Panc1 (cell line): ENCODE measurements at regions not wholly inside any gene's neighbourhood (a gene's known extent, or its start where the extent isn't known, plus 50 kb on each side); places are given as distances from the start of the nearest gene placed in this dataset.

Source experiments
- ATAC-seq: fragments of 200-7000 bp; cut with Tn5 transposase; 2 replicates; pipeline ENCODE4 v1.9.1; 2020; ENCODE audit warnings: mild to moderate bottlenecking, moderate library complexity
- BruUV-seq: library from RNA; stranded (reverse); fragments of 400-500 nt; replicated peaks from 2 replicates; lab custom pipeline; 2021; lab: Mats Ljungman, UMichigan
- CTCF ChIA-PET: fragments of 300-600 bp; sonication (Branson Sonifier 250); formaldehyde crosslinking; loops from one replicate; lab custom pipeline; 2022; ENCODE audit warnings: antibody characterized with exemption; lab: Charles Lee
- POLR2A ChIA-PET: fragments of 300-600 bp; sonication (Branson Sonifier 250); formaldehyde crosslinking; loops from one replicate; lab custom pipeline; 2022; ENCODE audit warnings: antibody characterized with exemption; lab: Charles Lee
- DNase-seq: peaks from one replicate; pipeline ENCODE4 v3.0.0-alpha.2; 2010; ENCODE audit warnings: low read depth, low spot score
- H3K27ac ChIP-seq: 2 replicates; pipeline ENCODE4 v1.5.1; 2011; ENCODE audit warnings: mild to moderate bottlenecking, low read length, inconsistent platforms
- H3K27me3 ChIP-seq: fragments of 200-500 bp; sonication (Bioruptor generic); 2 replicates; pipeline ENCODE4 v1.6.0; 2014; ENCODE audit warnings: low read length, inconsistent platforms; ENCODE audit not compliant: control insufficient read depth, insufficient read depth
- H3K36me3 ChIP-seq: fragments of 200-500 bp; sonication (Bioruptor generic); 2 replicates; pipeline ENCODE4 v1.5.1; 2014; ENCODE audit warnings: inconsistent platforms, mild to moderate bottlenecking, low read length, moderate library complexity; ENCODE audit not compliant: control insufficient read depth, insufficient read depth
- H3K4me1 ChIP-seq: 2 replicates; pipeline ENCODE4 v1.5.1; 2011; ENCODE audit warnings: inconsistent platforms, mild to moderate bottlenecking, low read length, moderate library complexity; ENCODE audit not compliant: control insufficient read depth, insufficient read depth
- H3K4me3 ChIP-seq, 2 experiments: 2 replicates each; pipeline ENCODE4 v1.5.1; 2011 to 2012; ENCODE audit warnings: low read depth in 2 of 2, low read length in 2 of 2, mild to moderate bottlenecking in 2 of 2, inconsistent platforms in 1 of 2, moderate library complexity in 1 of 2
- H3K9me3 ChIP-seq: fragments of 200-500 bp; sonication (Bioruptor generic); 2 replicates; pipeline ENCODE4 v1.5.1; 2014; ENCODE audit warnings: low read depth, mild to moderate bottlenecking, inconsistent platforms, low read length, moderate library complexity; ENCODE audit not compliant: control insufficient read depth, insufficient read depth
- POLR2AphosphoS5 ChIP-seq: IDR thresholded peaks from 2 replicates; pipeline ENCODE4 v1.6.1; 2012; ENCODE audit warnings: mild to moderate bottlenecking, low read depth, low read length, moderate library complexity
- SIN3A ChIP-seq: IDR thresholded peaks from 2 replicates; pipeline ENCODE4 v1.6.1; 2012; ENCODE audit warnings: low read depth, mild to moderate bottlenecking, low read length, moderate library complexity, borderline replicate concordance; ENCODE audit not compliant: insufficient read depth
- TCF7L2 ChIP-seq: IDR thresholded peaks from 2 replicates; pipeline ENCODE4 v1.6.1; 2011; ENCODE audit warnings: mild to moderate bottlenecking, low read depth, low read length, inconsistent platforms
- in situ Hi-C: cut with HindIII; loops from 2 replicates; pipeline ENCODE4 v1.10.0; 2016; ENCODE audit warnings: low sequenced_read_pairs, low pct_unique_long_range_greater_than_20kb
- intact Hi-C: fragments of 100-400 bp; cut with micrococcal nuclease; formaldehyde crosslinking; loops from one replicate; pipeline ENCODE4 v1.10.0; 2022; ENCODE audit not compliant: unreplicated experiment
- TF ChIP-seq, protein P1 (sequence below): fragments of 450-650 bp; IDR thresholded peaks from 2 replicates; pipeline ENCODE4 v1.5.1; 2017; ENCODE audit warnings: mild to moderate bottlenecking
- TF ChIP-seq, protein P2 (sequence below), 2 experiments: IDR thresholded peaks; 2 replicates each; pipeline ENCODE4 v1.6.1; 2011 to 2012; ENCODE audit warnings: low read depth in 2 of 2, control low read depth in 1 of 2, low read length in 1 of 2, mild to moderate bottlenecking in 1 of 2, moderate library complexity in 1 of 2; ENCODE audit not compliant: insufficient read depth in 1 of 2

DNA sequence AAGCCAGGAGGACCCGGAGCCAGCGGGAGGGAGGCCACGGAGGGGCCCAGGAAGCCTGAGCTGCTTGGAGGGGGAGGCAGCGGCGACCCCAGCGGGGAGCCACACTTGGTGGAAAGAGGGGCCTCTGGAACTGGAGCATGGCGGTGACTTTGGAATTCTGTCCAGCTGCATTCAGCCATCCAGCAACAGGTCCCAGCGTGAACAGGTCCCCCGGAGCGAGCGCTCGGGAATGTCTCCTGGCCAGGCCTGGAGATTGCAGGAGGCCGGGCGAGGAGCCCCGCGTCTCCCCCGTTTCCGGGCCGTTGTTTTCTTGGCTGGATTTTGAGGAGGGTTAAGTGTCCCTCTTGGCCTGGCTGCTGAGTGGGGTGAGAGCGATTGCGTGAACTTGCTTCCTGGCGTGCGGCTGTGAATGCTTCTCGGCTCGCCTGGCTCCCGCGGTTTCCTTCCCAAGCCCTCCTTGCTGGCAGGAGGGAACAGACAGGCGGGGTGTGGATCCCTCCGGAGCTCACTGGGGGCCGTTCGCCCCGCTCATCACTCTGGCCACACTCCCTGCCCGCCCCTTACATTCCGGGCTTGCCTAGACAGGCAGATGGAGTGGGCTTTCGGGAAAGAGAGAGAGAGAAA, 125.3 kb upstream of the IRX4 start:
- peaks cover 8% of the 10 kb centered on the region; the same call in 1 of the 2 replicates for H3K27me3 ChIP-seq

DNA sequence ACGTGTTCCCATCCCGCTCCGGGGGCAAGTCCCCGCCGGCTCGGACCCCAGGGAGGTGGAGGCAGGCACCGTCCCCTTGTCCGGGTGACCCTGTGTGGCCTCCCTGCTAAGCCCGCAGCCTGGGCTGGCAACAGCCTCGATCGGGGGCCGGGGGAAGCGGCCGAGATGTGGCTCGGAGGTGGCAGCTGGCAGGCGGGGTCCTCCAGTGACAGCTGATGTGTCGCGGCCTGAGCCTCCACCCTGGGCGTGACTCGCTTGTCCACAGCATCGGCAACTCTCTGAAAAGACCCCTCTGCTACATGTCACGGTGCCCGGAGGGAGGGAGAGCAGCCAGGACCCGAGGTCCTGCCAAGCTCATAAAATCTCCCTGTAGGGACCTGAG, 124.8 kb upstream of the IRX4 start:
- DNase-seq: no peak
- Histone ChIP-seq H3K27ac (no peak overlapping the region), H3K27me3 (peaks cover 9% of the 10 kb centered on the region; the same call in 1 of the 2 replicates), H3K4me3 (no peak overlapping the region), H3K9me3 (no peaks in the 10 kb centered on the region), H3K4me1 (no peaks in the 10 kb centered on the region), H3K36me3 (no peaks in the 10 kb centered on the region)
- intact Hi-C loops (no loop called here), in situ Hi-C loops (no loop called here)
- no peak for ATAC-seq
- CTCF ChIA-PET: no interaction called here
- no TSS peak for BruUV-seq
- TF ChIP-seq TCF7L2: no peak
- no peak for TF ChIP-seq SIN3A
- TF ChIP-seq, protein P1, sequence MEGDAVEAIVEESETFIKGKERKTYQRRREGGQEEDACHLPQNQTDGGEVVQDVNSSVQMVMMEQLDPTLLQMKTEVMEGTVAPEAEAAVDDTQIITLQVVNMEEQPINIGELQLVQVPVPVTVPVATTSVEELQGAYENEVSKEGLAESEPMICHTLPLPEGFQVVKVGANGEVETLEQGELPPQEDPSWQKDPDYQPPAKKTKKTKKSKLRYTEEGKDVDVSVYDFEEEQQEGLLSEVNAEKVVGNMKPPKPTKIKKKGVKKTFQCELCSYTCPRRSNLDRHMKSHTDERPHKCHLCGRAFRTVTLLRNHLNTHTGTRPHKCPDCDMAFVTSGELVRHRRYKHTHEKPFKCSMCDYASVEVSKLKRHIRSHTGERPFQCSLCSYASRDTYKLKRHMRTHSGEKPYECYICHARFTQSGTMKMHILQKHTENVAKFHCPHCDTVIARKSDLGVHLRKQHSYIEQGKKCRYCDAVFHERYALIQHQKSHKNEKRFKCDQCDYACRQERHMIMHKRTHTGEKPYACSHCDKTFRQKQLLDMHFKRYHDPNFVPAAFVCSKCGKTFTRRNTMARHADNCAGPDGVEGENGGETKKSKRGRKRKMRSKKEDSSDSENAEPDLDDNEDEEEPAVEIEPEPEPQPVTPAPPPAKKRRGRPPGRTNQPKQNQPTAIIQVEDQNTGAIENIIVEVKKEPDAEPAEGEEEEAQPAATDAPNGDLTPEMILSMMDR: no peak
- TF ChIP-seq, protein P2, sequence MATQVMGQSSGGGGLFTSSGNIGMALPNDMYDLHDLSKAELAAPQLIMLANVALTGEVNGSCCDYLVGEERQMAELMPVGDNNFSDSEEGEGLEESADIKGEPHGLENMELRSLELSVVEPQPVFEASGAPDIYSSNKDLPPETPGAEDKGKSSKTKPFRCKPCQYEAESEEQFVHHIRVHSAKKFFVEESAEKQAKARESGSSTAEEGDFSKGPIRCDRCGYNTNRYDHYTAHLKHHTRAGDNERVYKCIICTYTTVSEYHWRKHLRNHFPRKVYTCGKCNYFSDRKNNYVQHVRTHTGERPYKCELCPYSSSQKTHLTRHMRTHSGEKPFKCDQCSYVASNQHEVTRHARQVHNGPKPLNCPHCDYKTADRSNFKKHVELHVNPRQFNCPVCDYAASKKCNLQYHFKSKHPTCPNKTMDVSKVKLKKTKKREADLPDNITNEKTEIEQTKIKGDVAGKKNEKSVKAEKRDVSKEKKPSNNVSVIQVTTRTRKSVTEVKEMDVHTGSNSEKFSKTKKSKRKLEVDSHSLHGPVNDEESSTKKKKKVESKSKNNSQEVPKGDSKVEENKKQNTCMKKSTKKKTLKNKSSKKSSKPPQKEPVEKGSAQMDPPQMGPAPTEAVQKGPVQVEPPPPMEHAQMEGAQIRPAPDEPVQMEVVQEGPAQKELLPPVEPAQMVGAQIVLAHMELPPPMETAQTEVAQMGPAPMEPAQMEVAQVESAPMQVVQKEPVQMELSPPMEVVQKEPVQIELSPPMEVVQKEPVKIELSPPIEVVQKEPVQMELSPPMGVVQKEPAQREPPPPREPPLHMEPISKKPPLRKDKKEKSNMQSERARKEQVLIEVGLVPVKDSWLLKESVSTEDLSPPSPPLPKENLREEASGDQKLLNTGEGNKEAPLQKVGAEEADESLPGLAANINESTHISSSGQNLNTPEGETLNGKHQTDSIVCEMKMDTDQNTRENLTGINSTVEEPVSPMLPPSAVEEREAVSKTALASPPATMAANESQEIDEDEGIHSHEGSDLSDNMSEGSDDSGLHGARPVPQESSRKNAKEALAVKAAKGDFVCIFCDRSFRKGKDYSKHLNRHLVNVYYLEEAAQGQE (IDR thresholded peaks at IDR 0.05; ENCODE audit: insufficient read depth in 1 of 2, low read depth in 2 of 2, low read length in 1 of 2): no peak
- no peak for TF ChIP-seq POLR2AphosphoS5
- POLR2A ChIA-PET: no interaction called here

More for the DNA sequence above, 125.3 kb upstream of the IRX4 start:
- no peak for DNase-seq
- no peaks in the 10 kb centered on the region for H3K9me3 ChIP-seq
- ChIA-PET POLR2A (no interaction called here), CTCF (no interaction called here)
- H3K4me3 ChIP-seq: no peak overlapping the region
- H3K4me1 ChIP-seq: no peaks in the 10 kb centered on the region
- H3K27ac ChIP-seq: no peak overlapping the region
- in situ Hi-C loops (no loop called here), intact Hi-C loops (no loop called here)
- no peak for ATAC-seq
- no TSS peak for BruUV-seq
- TF ChIP-seq, protein P1: no peak
- no peak for TF ChIP-seq SIN3A
- TF ChIP-seq POLR2AphosphoS5: no peak
- TF ChIP-seq, protein P2 (IDR thresholded peaks at IDR 0.05; ENCODE audit: insufficient read depth in 1 of 2, low read depth in 2 of 2, low read length in 1 of 2): no peak
- TF ChIP-seq TCF7L2: no peak
- no peaks in the 10 kb centered on the region for H3K36me3 ChIP-seq
